B cell (primary cell): ENCODE measurements at regions not wholly inside any gene's neighbourhood (a gene's known extent, or its start where the extent isn't known, plus 50 kb on each side); places are given as distances from the start of the nearest gene placed in this dataset.

Experiments
- EZH2 ChIP-seq: IDR thresholded peaks from 2 replicates; pipeline ENCODE4 v1.6.1; 2012; ENCODE audit warnings: borderline replicate concordance, low read depth, mild to moderate bottlenecking, moderate library complexity, low read length; ENCODE audit not compliant: insufficient read depth, poor library complexity, severe bottlenecking
- TF ChIP-seq, protein P1 (sequence below): fragments of 200-600 bp; IDR thresholded peaks from one replicate; pipeline ENCODE4 v1.8.0; 2022; ENCODE audit warnings: antibody characterized with exemption, mild to moderate bottlenecking

GRCh38 chr1:4033713-4034112 is 133.6 kb upstream of the C1orf174 start:
- TF ChIP-seq, protein P1, sequence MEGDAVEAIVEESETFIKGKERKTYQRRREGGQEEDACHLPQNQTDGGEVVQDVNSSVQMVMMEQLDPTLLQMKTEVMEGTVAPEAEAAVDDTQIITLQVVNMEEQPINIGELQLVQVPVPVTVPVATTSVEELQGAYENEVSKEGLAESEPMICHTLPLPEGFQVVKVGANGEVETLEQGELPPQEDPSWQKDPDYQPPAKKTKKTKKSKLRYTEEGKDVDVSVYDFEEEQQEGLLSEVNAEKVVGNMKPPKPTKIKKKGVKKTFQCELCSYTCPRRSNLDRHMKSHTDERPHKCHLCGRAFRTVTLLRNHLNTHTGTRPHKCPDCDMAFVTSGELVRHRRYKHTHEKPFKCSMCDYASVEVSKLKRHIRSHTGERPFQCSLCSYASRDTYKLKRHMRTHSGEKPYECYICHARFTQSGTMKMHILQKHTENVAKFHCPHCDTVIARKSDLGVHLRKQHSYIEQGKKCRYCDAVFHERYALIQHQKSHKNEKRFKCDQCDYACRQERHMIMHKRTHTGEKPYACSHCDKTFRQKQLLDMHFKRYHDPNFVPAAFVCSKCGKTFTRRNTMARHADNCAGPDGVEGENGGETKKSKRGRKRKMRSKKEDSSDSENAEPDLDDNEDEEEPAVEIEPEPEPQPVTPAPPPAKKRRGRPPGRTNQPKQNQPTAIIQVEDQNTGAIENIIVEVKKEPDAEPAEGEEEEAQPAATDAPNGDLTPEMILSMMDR: no peak
- TF ChIP-seq EZH2: no peak
